Vagina (tissue), 2 donors: ENCODE measurements at regions not wholly inside any gene's neighbourhood (a gene's known extent, or its start where the extent isn't known, plus 50 kb on each side); places are given as distances from the start of the nearest gene placed in this dataset.

Experiments
- POLR2A ChIP-seq, 2 donors: fragments of 450-650 bp; IDR thresholded peaks; one replicate each; pipeline ENCODE4 v1.6.1; 2017; ENCODE audit warnings: antibody characterized with exemption in 2 of 2, mild to moderate bottlenecking in 2 of 2, moderate library complexity in 2 of 2
- POLR2AphosphoS5 ChIP-seq, 2 donors: sonication (generic); formaldehyde crosslinking; IDR thresholded peaks; one replicate each; pipeline ENCODE4 v1.9.0; 2017; ENCODE audit warnings: antibody characterized with exemption in 2 of 2, mild to moderate bottlenecking in 2 of 2, low read depth in 1 of 2; ENCODE audit not compliant: insufficient read depth in 1 of 2
- TF ChIP-seq, protein P1 (sequence below), 3 experiments: fragments of 450-650 bp in 2 of 3; fragments of 200-600 bp in 1 of 3; sonication (generic) in 1 of 3; IDR thresholded peaks; one replicate each; pipeline ENCODE4 v1.5.1; 2017 to 2019; ENCODE audit warnings: antibody characterized with exemption in 3 of 3, mild to moderate bottlenecking in 2 of 3, moderate library complexity in 2 of 3

- TF ChIP-seq, protein P1, sequence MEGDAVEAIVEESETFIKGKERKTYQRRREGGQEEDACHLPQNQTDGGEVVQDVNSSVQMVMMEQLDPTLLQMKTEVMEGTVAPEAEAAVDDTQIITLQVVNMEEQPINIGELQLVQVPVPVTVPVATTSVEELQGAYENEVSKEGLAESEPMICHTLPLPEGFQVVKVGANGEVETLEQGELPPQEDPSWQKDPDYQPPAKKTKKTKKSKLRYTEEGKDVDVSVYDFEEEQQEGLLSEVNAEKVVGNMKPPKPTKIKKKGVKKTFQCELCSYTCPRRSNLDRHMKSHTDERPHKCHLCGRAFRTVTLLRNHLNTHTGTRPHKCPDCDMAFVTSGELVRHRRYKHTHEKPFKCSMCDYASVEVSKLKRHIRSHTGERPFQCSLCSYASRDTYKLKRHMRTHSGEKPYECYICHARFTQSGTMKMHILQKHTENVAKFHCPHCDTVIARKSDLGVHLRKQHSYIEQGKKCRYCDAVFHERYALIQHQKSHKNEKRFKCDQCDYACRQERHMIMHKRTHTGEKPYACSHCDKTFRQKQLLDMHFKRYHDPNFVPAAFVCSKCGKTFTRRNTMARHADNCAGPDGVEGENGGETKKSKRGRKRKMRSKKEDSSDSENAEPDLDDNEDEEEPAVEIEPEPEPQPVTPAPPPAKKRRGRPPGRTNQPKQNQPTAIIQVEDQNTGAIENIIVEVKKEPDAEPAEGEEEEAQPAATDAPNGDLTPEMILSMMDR (IDR thresholded peaks at IDR 0.05) = no peak
- TF ChIP-seq POLR2AphosphoS5 (IDR thresholded peaks at IDR 0.05; ENCODE audit: insufficient read depth in 1 of 2, low read depth in 1 of 2) (no peak), POLR2A (IDR thresholded peaks at IDR 0.05) (no peak)
Observed at GRCh38 chr7:86574006-86574405, 69.7 kb upstream of the GRM3 start.
